Mucosa of stomach (tissue), 1 donor: ENCODE measurements at regions not wholly inside any gene's neighbourhood (a gene's known extent, or its start where the extent isn't known, plus 50 kb on each side); places are given as distances from the start of the nearest gene placed in this dataset.
"Not testable (repeated sequence)": the region's sequence is repeated elsewhere in the genome, so short reads cannot be mapped to it uniquely, and the experiment has no call there.

Experiments
- H3K27me3 ChIP-seq: one replicate; pipeline ENCODE4 v1.7.0; 2013; ENCODE audit warnings: mild to moderate bottlenecking, low read length; ENCODE audit not compliant: control insufficient read depth, insufficient read depth
- H3K36me3 ChIP-seq: one replicate; pipeline ENCODE4 v1.7.0; 2013; ENCODE audit warnings: low read length; ENCODE audit not compliant: control insufficient read depth, insufficient read depth
- H3K4me1 ChIP-seq: one replicate; pipeline ENCODE4 v1.7.0; 2013; ENCODE audit warnings: mild to moderate bottlenecking, low read length; ENCODE audit not compliant: control insufficient read depth, insufficient read depth
- H3K4me3 ChIP-seq: one replicate; pipeline ENCODE4 v1.7.0; 2013; ENCODE audit warnings: low read length
- H3K9ac ChIP-seq: one replicate; pipeline ENCODE4 v1.7.0; 2013; ENCODE audit warnings: mild to moderate bottlenecking, low read length, moderate library complexity
- H3K9me3 ChIP-seq: one replicate; pipeline ENCODE4 v1.7.0; 2013; ENCODE audit warnings: mild to moderate bottlenecking, low read length, moderate library complexity; ENCODE audit not compliant: control insufficient read depth
- donor health status: Pancreatic carcinoma.

GRCh38 chr14:104406831-104407230 lies 172.7 kb upstream of the C14orf180 start:
- no peak overlapping the region for H3K9ac ChIP-seq
- no peaks in the 10 kb centered on the region for H3K36me3 ChIP-seq
- no peaks in the 10 kb centered on the region for H3K9me3 ChIP-seq
- H3K4me1 ChIP-seq = no peaks in the 10 kb centered on the region
- H3K4me3 ChIP-seq = no peak overlapping the region
- H3K27me3 ChIP-seq = peaks cover 2% of the 10 kb centered on the region

GRCh38 chr14:104416383-104416782 lies 163.2 kb upstream of the C14orf180 start:
- no peaks in the 10 kb centered on the region for H3K4me1 ChIP-seq
- no peaks in the 10 kb centered on the region for H3K36me3 ChIP-seq
- no peaks in the 10 kb centered on the region for H3K9me3 ChIP-seq
- no peak overlapping the region for H3K9ac ChIP-seq
- no peak overlapping the region for H3K4me3 ChIP-seq
- H3K27me3 ChIP-seq = no peaks in the 10 kb centered on the region

- Histone ChIP-seq H3K36me3 (no peaks in the 10 kb centered on the region), H3K4me3 (no peak overlapping the region), H3K27me3 (no peaks in the 10 kb centered on the region), H3K4me1 (no peaks in the 10 kb centered on the region), H3K9ac (no peak overlapping the region), H3K9me3 (no peaks in the 10 kb centered on the region)
Measured at GRCh38 chr14:104419865-104420505, 159.6 kb upstream of the C14orf180 start.

GRCh38 chr14:104420523-104420922 lies 159.0 kb upstream of the C14orf180 start:
- H3K27me3 ChIP-seq, H3K9me3 ChIP-seq, H3K36me3 ChIP-seq, H3K4me1 ChIP-seq, H3K4me3 ChIP-seq, H3K9ac ChIP-seq: not testable (repeated sequence)

- H3K4me1 ChIP-seq = no peaks in the 10 kb centered on the region
- H3K36me3 ChIP-seq = no peaks in the 10 kb centered on the region
- H3K9ac ChIP-seq = no peak overlapping the region
- no peaks in the 10 kb centered on the region for H3K27me3 ChIP-seq
- no peaks in the 10 kb centered on the region for H3K9me3 ChIP-seq
- H3K4me3 ChIP-seq = no peak overlapping the region
Measured at GRCh38 chr14:104420990-104421389, 158.6 kb upstream of the C14orf180 start.

- Histone ChIP-seq H3K36me3 (no peaks in the 10 kb centered on the region), H3K4me1 (no peaks in the 10 kb centered on the region), H3K9me3 (no peaks in the 10 kb centered on the region), H3K9ac (no peak overlapping the region), H3K4me3 (no peak overlapping the region), H3K27me3 (no peaks in the 10 kb centered on the region)
Measured at GRCh38 chr14:104421401-104421821, 158.2 kb upstream of the C14orf180 start.

GRCh38 chr14:104421892-104422828 lies 157.4 kb upstream of the C14orf180 start:
- Histone ChIP-seq H3K9me3 (no peaks in the 10 kb centered on the region), H3K36me3 (no peaks in the 10 kb centered on the region), H3K9ac (no peak overlapping the region), H3K4me3 (no peak overlapping the region), H3K27me3 (no peaks in the 10 kb centered on the region), H3K4me1 (no peaks in the 10 kb centered on the region)

GRCh38 chr14:104422837-104423681 lies 156.5 kb upstream of the C14orf180 start:
- no peak overlapping the region for H3K4me3 ChIP-seq
- no peak overlapping the region for H3K9ac ChIP-seq
- no peaks in the 10 kb centered on the region for H3K36me3 ChIP-seq
- H3K27me3 ChIP-seq = no peaks in the 10 kb centered on the region
- H3K9me3 ChIP-seq = no peaks in the 10 kb centered on the region
- no peaks in the 10 kb centered on the region for H3K4me1 ChIP-seq

- H3K36me3 ChIP-seq = no peaks in the 10 kb centered on the region
- H3K9ac ChIP-seq = no peak overlapping the region
- H3K27me3 ChIP-seq = peaks cover 5% of the 10 kb centered on the region
- H3K4me3 ChIP-seq = no peak overlapping the region
- H3K4me1 ChIP-seq = no peaks in the 10 kb centered on the region
- no peaks in the 10 kb centered on the region for H3K9me3 ChIP-seq
Measured at GRCh38 chr14:104423701-104424405, 155.7 kb upstream of the C14orf180 start.

- H3K4me1 ChIP-seq = no peaks in the 10 kb centered on the region
- peaks cover 5% of the 10 kb centered on the region for H3K27me3 ChIP-seq
- no peaks in the 10 kb centered on the region for H3K9me3 ChIP-seq
- H3K9ac ChIP-seq = no peak overlapping the region
- H3K4me3 ChIP-seq = no peak overlapping the region
- H3K36me3 ChIP-seq = no peaks in the 10 kb centered on the region
Measured at GRCh38 chr14:104424406-104425072, 155.0 kb upstream of the C14orf180 start.

GRCh38 chr14:104425171-104425681 lies 154.3 kb upstream of the C14orf180 start:
- H3K4me1 ChIP-seq = no peaks in the 10 kb centered on the region
- peaks cover 5% of the 10 kb centered on the region for H3K27me3 ChIP-seq
- H3K9ac ChIP-seq = no peak overlapping the region

More at GRCh38 chr14:104425171-104425681, 154.3 kb upstream of the C14orf180 start:
- H3K36me3 ChIP-seq = no peaks in the 10 kb centered on the region
- no peak overlapping the region for H3K4me3 ChIP-seq
- H3K9me3 ChIP-seq = no peaks in the 10 kb centered on the region
